ENCODE measurements at regions not wholly inside any gene's neighbourhood (a gene's known extent, or its start where the extent isn't known, plus 50 kb on each side); places are given as distances from the start of the nearest gene placed in this dataset.

GRCh38 chr1:55747408-55747841 is 532.3 kb upstream of the USP24 start:
- Histone ChIP-seq H3K4me1 (ENCODE audit: control insufficient read depth, insufficient read depth, low read length) (no peaks in the 10 kb centered on the region), H3K4me3 (ENCODE audit: low read length) (no peak overlapping the region), H3K27ac (ENCODE audit: low read length) (no peak overlapping the region), H3K36me3 (ENCODE audit: control insufficient read depth, insufficient read depth, low read length) (no peaks in the 10 kb centered on the region), H3K9me3 (ENCODE audit: control insufficient read depth, insufficient read depth, low read length) (no peaks in the 10 kb centered on the region), H3K27me3 (ENCODE audit: control insufficient read depth, insufficient read depth, low read length) (no peaks in the 10 kb centered on the region)
- no peak for DNase-seq (ENCODE audit: low read depth, low spot score)
- WGBS (ENCODE audit: insufficient coverage, insufficient read length) = no CpG with 5 or more reads among the region's 5 CpGs

GRCh38 chr1:55746710-55747109 is 531.5 kb upstream of the USP24 start:
- Histone ChIP-seq H3K9me3 (ENCODE audit: control insufficient read depth, insufficient read depth, low read length) (no peaks in the 10 kb centered on the region), H3K27ac (ENCODE audit: low read length) (no peak overlapping the region), H3K4me1 (ENCODE audit: control insufficient read depth, insufficient read depth, low read length) (no peaks in the 10 kb centered on the region), H3K27me3 (ENCODE audit: control insufficient read depth, insufficient read depth, low read length) (no peaks in the 10 kb centered on the region), H3K36me3 (ENCODE audit: control insufficient read depth, insufficient read depth, low read length) (no peaks in the 10 kb centered on the region), H3K4me3 (ENCODE audit: low read length) (no peak overlapping the region)
- no peak for DNase-seq (ENCODE audit: low read depth, low spot score)

GRCh38 chr1:55741516-55741915 is 526.4 kb upstream of the USP24 start:
- Histone ChIP-seq H3K4me3 (ENCODE audit: low read length) (no peak overlapping the region), H3K9me3 (ENCODE audit: control insufficient read depth, insufficient read depth, low read length) (no peaks in the 10 kb centered on the region), H3K36me3 (ENCODE audit: control insufficient read depth, insufficient read depth, low read length) (no peaks in the 10 kb centered on the region), H3K4me1 (ENCODE audit: control insufficient read depth, insufficient read depth, low read length) (no peaks in the 10 kb centered on the region), H3K27me3 (ENCODE audit: control insufficient read depth, insufficient read depth, low read length) (no peaks in the 10 kb centered on the region), H3K27ac (ENCODE audit: low read length) (no peak overlapping the region)
- no peak for DNase-seq (ENCODE audit: low read depth, low spot score)
- WGBS (ENCODE audit: insufficient coverage, insufficient read length) = no CpG with 5 or more reads among the region's 1 CpG

- no peaks in the 10 kb centered on the region for H3K9me3 ChIP-seq (ENCODE audit: control insufficient read depth, insufficient read depth, low read length)
- no peaks in the 10 kb centered on the region for H3K4me1 ChIP-seq (ENCODE audit: control insufficient read depth, insufficient read depth, low read length)
- H3K27me3 ChIP-seq (ENCODE audit: control insufficient read depth, insufficient read depth, low read length) = no peaks in the 10 kb centered on the region
- H3K36me3 ChIP-seq (ENCODE audit: control insufficient read depth, insufficient read depth, low read length) = no peaks in the 10 kb centered on the region
- DNase-seq (ENCODE audit: low read depth, low spot score) = no peak
- H3K27ac ChIP-seq (ENCODE audit: low read length) = no peak overlapping the region
- H3K4me3 ChIP-seq (ENCODE audit: low read length) = no peak overlapping the region
These were observed 519.9 kb upstream of the USP24 start for GRCh38 chr1:55735106-55735505.

GRCh38 chr1:55726994-55727393 is 511.8 kb upstream of the USP24 start:
- WGBS (ENCODE audit: insufficient coverage, insufficient read length) = no CpG with 5 or more reads among the region's 3 CpGs
- Histone ChIP-seq H3K4me1 (ENCODE audit: control insufficient read depth, insufficient read depth, low read length) (no peaks in the 10 kb centered on the region), H3K9me3 (ENCODE audit: control insufficient read depth, insufficient read depth, low read length) (no peaks in the 10 kb centered on the region), H3K4me3 (ENCODE audit: low read length) (no peak overlapping the region), H3K27me3 (ENCODE audit: control insufficient read depth, insufficient read depth, low read length) (no peaks in the 10 kb centered on the region), H3K27ac (ENCODE audit: low read length) (no peak overlapping the region), H3K36me3 (ENCODE audit: control insufficient read depth, insufficient read depth, low read length) (no peaks in the 10 kb centered on the region)
- DNase-seq (ENCODE audit: low read depth, low spot score) = no peak

GRCh38 chr1:55725378-55725777 is 510.2 kb upstream of the USP24 start:
- DNase-seq (ENCODE audit: low read depth, low spot score) = no peak
- no CpG with 5 or more reads among the region's 1 CpG for WGBS (ENCODE audit: insufficient coverage, insufficient read length)
- H3K4me1 ChIP-seq (ENCODE audit: control insufficient read depth, insufficient read depth, low read length) = 0 out of 2 replicates have a peak, but pooled peaks cover under 1% of the 10 kb centered on the region

GRCh38 chr1:55724551-55725325 is 509.6 kb upstream of the USP24 start:
- H3K36me3 ChIP-seq (ENCODE audit: control insufficient read depth, insufficient read depth, low read length) = no peaks in the 10 kb centered on the region
- H3K27ac ChIP-seq (ENCODE audit: low read length) = no peak overlapping the region
- no peaks in the 10 kb centered on the region for H3K27me3 ChIP-seq (ENCODE audit: control insufficient read depth, insufficient read depth, low read length)
- DNase-seq (ENCODE audit: low read depth, low spot score) = no peak
- H3K4me3 ChIP-seq (ENCODE audit: low read length) = no peak overlapping the region
- H3K4me1 ChIP-seq (ENCODE audit: control insufficient read depth, insufficient read depth, low read length) = 0 out of 2 replicates have a peak, but pooled peaks cover 1% of the 10 kb centered on the region
- WGBS (ENCODE audit: insufficient coverage, insufficient read length) = no CpG with 5 or more reads among the region's 7 CpGs
- no peaks in the 10 kb centered on the region for H3K9me3 ChIP-seq (ENCODE audit: control insufficient read depth, insufficient read depth, low read length)

More at GRCh38 chr1:55725378-55725777, 510.2 kb upstream of the USP24 start:
- Histone ChIP-seq H3K36me3 (ENCODE audit: control insufficient read depth, insufficient read depth, low read length) (no peaks in the 10 kb centered on the region), H3K27me3 (ENCODE audit: control insufficient read depth, insufficient read depth, low read length) (no peaks in the 10 kb centered on the region), H3K4me3 (ENCODE audit: low read length) (no peak overlapping the region), H3K9me3 (ENCODE audit: control insufficient read depth, insufficient read depth, low read length) (no peaks in the 10 kb centered on the region), H3K27ac (ENCODE audit: low read length) (no peak overlapping the region)

GRCh38 chr1:55723001-55723400 is 507.8 kb upstream of the USP24 start:
- no peaks in the 10 kb centered on the region for H3K36me3 ChIP-seq (ENCODE audit: control insufficient read depth, insufficient read depth, low read length)
- no peak overlapping the region for H3K27ac ChIP-seq (ENCODE audit: low read length)
- DNase-seq (ENCODE audit: low read depth, low spot score) = no peak
- no CpG with 5 or more reads among the region's 1 CpG for WGBS (ENCODE audit: insufficient coverage, insufficient read length)
- H3K9me3 ChIP-seq (ENCODE audit: control insufficient read depth, insufficient read depth, low read length) = no peaks in the 10 kb centered on the region
- H3K27me3 ChIP-seq (ENCODE audit: control insufficient read depth, insufficient read depth, low read length) = no peaks in the 10 kb centered on the region
- peaks cover 7% of the 10 kb centered on the region; the same call in 1 of the 2 replicates for H3K4me1 ChIP-seq (ENCODE audit: control insufficient read depth, insufficient read depth, low read length)
- H3K4me3 ChIP-seq (ENCODE audit: low read length) = no peak overlapping the region

- no peak for DNase-seq (ENCODE audit: low read depth, low spot score)
- no peak overlapping the region for H3K27ac ChIP-seq (ENCODE audit: low read length)
- H3K4me3 ChIP-seq (ENCODE audit: low read length) = no peak overlapping the region
- H3K36me3 ChIP-seq (ENCODE audit: control insufficient read depth, insufficient read depth, low read length) = no peaks in the 10 kb centered on the region
- H3K4me1 ChIP-seq (ENCODE audit: control insufficient read depth, insufficient read depth, low read length) = peaks cover 7% of the 10 kb centered on the region; the same call in 1 of the 2 replicates
- WGBS (ENCODE audit: insufficient coverage, insufficient read length) = no CpG with 5 or more reads among the region's 3 CpGs
- H3K27me3 ChIP-seq (ENCODE audit: control insufficient read depth, insufficient read depth, low read length) = no peaks in the 10 kb centered on the region
- no peaks in the 10 kb centered on the region for H3K9me3 ChIP-seq (ENCODE audit: control insufficient read depth, insufficient read depth, low read length)
These were observed 505.1 kb upstream of the USP24 start for GRCh38 chr1:55720261-55720660.

- no peaks in the 10 kb centered on the region for H3K36me3 ChIP-seq (ENCODE audit: control insufficient read depth, insufficient read depth, low read length)
- H3K27me3 ChIP-seq (ENCODE audit: control insufficient read depth, insufficient read depth, low read length) = no peaks in the 10 kb centered on the region
- no peak for DNase-seq (ENCODE audit: low read depth, low spot score)
- H3K9me3 ChIP-seq (ENCODE audit: control insufficient read depth, insufficient read depth, low read length) = no peaks in the 10 kb centered on the region
- H3K27ac ChIP-seq (ENCODE audit: low read length) = no peak overlapping the region
- H3K4me1 ChIP-seq (ENCODE audit: control insufficient read depth, insufficient read depth, low read length) = peaks cover 7% of the 10 kb centered on the region; the same call in 1 of the 2 replicates
- no CpG with 5 or more reads among the region's 7 CpGs for WGBS (ENCODE audit: insufficient coverage, insufficient read length)
- no peak overlapping the region for H3K4me3 ChIP-seq (ENCODE audit: low read length)
These were observed 503.9 kb upstream of the USP24 start for GRCh38 chr1:55718758-55719671.
